BE2C (cell line): ENCODE measurements at regions not wholly inside any gene's neighbourhood (a gene's known extent, or its start where the extent isn't known, plus 50 kb on each side); places are given as distances from the start of the nearest gene placed in this dataset.

Experiments used
- DNase-seq: peaks from one replicate; pipeline ENCODE4 v3.0.0-alpha.2; 2020
- H3K27me3 ChIP-seq: fragments of 250-450 bp; sonication (Bioruptor Pico); 2 replicates; pipeline ENCODE4 v1.5.1; 2020; ENCODE audit warnings: mild to moderate bottlenecking
- H3K36me3 ChIP-seq: fragments of 250-450 bp; sonication (Bioruptor Pico); 2 replicates; pipeline ENCODE4 v1.5.1; 2020; ENCODE audit warnings: mild to moderate bottlenecking
- H3K4me1 ChIP-seq: fragments of 250-450 bp; sonication (Bioruptor Pico); 2 replicates; pipeline ENCODE4 v1.5.1; 2020
- H3K4me3 ChIP-seq: 2 replicates; pipeline ENCODE4 v1.5.1; 2011; ENCODE audit warnings: low read depth, low read length
- H3K9me3 ChIP-seq: fragments of 250-450 bp; sonication (Bioruptor Pico); 2 replicates; pipeline ENCODE4 v1.5.1; 2020
- TF ChIP-seq, protein P1 (sequence below): IDR thresholded peaks from 2 replicates; pipeline ENCODE4 v1.5.1; 2012; ENCODE audit warnings: mild to moderate bottlenecking, low read depth, low read length

DNA sequence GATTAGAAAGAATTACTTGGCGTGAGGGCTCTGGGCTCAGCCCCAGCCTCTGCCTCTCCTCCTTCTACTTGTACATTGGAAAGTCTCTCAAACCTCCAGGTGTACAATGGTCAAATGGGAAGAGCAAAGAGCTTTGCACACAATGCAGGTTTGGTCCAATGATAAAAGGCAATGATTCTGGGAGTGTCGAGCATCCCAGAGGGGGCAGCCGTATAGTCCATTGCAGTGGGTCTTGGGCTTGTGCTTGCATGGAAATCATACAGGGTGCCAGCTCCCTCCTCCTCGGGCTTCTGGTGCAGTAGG is 98.0 kb upstream of the NCK2 start:
- H3K4me3 ChIP-seq = no peak overlapping the region
- no peak for DNase-seq
- TF ChIP-seq, protein P1, sequence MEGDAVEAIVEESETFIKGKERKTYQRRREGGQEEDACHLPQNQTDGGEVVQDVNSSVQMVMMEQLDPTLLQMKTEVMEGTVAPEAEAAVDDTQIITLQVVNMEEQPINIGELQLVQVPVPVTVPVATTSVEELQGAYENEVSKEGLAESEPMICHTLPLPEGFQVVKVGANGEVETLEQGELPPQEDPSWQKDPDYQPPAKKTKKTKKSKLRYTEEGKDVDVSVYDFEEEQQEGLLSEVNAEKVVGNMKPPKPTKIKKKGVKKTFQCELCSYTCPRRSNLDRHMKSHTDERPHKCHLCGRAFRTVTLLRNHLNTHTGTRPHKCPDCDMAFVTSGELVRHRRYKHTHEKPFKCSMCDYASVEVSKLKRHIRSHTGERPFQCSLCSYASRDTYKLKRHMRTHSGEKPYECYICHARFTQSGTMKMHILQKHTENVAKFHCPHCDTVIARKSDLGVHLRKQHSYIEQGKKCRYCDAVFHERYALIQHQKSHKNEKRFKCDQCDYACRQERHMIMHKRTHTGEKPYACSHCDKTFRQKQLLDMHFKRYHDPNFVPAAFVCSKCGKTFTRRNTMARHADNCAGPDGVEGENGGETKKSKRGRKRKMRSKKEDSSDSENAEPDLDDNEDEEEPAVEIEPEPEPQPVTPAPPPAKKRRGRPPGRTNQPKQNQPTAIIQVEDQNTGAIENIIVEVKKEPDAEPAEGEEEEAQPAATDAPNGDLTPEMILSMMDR = no peak
- H3K27me3 ChIP-seq = no peaks in the 10 kb centered on the region
- no peaks in the 10 kb centered on the region for H3K4me1 ChIP-seq
- no peaks in the 10 kb centered on the region for H3K36me3 ChIP-seq
- H3K9me3 ChIP-seq = no peaks in the 10 kb centered on the region

DNA sequence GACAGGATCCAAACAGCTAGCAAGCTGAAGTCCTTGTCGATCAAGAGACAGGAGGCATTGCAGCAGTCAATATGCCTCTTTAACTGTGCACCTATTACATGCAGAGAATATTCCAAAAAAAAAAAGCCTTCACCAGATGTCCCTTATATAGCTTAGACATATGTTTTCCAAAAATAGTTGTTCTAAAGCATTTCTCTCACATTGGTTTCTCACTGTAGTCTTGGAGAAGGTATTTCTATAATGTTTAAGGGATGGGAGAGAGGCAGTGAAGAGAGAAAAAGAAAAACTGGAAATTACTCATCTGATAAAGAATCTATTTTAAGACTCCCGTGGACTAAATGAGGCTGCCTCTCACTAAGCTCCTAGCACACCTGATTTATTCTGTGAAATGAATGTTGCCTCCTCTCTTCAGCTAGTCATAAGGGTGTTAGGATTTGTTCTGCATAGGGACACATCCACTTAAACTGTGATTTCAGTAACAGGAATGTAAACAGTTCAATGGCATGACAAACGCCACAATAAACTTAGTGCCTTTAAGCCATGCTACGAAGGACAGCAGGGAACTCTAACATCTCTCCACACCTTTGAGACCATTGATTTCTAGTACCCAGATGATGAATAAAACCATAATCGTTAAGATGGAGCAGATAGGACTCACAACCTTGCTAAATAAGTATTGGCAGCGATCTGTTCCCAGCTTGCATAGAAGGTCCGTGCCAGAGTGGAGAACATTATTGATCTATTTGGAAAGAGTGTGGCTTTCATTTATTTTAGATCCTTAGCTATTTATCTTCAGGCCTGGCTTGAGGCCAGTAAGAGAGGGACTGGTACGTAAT is 98.6 kb upstream of the NCK2 start:
- no peaks in the 10 kb centered on the region for H3K9me3 ChIP-seq
- TF ChIP-seq, protein P1 = no peak

DNA sequence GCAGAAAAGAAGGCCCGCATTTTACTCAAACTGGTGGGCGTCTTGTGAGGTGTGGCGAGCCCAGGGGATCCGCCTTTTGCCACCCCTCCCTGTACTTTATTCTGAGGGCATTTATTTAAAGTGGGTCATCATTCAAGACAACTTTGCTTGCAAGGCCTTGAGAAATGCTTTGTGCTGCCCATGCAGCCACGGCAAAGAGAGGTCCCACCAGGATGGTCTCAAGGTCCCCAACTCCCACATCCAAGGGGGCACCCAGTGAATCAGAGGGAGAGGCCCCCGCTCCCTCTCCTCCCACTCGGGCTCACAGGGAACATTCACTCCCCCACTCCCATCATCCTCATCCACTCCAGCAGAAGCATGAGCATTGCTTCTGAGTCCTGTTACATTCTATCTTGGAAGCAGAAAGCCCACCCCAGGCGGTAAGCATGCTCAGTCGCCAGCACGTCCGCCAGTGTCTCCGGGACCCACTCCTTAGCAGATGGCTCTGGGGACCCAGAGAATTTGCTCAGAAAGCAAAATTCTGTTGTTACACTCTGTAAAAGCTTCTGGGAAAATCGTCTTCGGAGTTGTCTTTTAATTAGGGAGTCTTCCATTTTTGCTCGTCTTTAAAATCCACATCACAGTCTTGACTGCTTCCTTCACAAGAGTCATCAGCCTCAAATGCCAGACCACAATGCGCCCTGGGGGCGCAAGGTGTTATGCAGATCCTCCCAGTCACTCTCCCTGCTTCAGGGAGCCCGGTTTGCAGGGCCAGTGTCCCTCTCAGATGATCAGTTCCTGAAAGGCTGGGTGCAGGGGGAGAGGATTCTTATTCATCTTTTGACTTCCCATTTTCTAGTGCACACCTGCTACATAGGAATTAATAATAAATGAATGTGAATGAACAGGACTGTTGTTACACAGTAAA is 99.4 kb upstream of the NCK2 start:
- Histone ChIP-seq H3K4me3 (no peak overlapping the region), H3K27me3 (no peaks in the 10 kb centered on the region), H3K4me1 (no peaks in the 10 kb centered on the region), H3K36me3 (no peaks in the 10 kb centered on the region), H3K9me3 (no peaks in the 10 kb centered on the region)
- TF ChIP-seq, protein P1 = no peak
- DNase-seq = no peak

More for the DNA sequence above, 98.6 kb upstream of the NCK2 start:
- Histone ChIP-seq H3K27me3 (no peaks in the 10 kb centered on the region), H3K36me3 (no peaks in the 10 kb centered on the region), H3K4me3 (no peak overlapping the region), H3K4me1 (no peaks in the 10 kb centered on the region)
- DNase-seq = no peak

DNA sequence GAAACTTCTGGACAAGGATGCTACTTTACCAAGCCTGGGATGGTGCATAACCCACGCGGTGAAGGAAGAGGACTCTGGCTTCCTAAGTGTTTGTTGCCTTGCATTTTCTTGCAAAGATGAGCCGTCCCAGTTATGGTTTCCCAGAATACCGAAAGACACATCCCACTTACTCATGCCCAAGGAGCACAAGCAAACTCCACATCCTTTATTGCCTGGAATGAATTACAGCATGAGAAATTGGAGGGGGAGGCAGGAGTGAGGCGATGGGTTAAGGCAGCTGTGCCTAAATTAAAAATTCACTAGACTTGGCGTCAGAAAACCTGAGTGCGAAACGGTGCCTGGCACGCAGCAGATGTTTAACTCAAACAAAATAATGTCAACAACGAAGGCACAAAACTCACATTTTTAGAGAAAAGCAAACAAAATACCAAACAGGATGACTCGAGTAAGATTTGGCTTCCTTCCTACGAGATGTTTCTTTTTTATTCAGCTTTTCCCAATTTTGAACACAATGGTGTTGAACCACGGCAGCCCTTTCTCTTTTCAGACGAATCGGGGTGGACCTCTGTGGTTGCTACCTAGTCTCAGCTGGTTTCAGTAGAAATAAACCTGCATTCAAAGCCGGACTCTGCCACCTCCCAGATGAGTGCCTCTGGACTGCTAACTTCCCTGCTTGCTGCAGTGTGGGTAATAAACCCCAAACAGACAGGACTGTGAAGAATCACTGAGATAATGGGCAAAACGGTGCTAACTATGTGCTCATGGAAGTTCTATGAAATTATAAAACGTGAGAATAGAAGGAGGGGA is 100.3 kb upstream of the NCK2 start:
- TF ChIP-seq, protein P1 = no peak
- no peaks in the 10 kb centered on the region for H3K36me3 ChIP-seq
- no peaks in the 10 kb centered on the region for H3K9me3 ChIP-seq
- DNase-seq = no peak
- H3K27me3 ChIP-seq = no peaks in the 10 kb centered on the region
- H3K4me3 ChIP-seq = no peak overlapping the region
- H3K4me1 ChIP-seq = no peaks in the 10 kb centered on the region

DNA sequence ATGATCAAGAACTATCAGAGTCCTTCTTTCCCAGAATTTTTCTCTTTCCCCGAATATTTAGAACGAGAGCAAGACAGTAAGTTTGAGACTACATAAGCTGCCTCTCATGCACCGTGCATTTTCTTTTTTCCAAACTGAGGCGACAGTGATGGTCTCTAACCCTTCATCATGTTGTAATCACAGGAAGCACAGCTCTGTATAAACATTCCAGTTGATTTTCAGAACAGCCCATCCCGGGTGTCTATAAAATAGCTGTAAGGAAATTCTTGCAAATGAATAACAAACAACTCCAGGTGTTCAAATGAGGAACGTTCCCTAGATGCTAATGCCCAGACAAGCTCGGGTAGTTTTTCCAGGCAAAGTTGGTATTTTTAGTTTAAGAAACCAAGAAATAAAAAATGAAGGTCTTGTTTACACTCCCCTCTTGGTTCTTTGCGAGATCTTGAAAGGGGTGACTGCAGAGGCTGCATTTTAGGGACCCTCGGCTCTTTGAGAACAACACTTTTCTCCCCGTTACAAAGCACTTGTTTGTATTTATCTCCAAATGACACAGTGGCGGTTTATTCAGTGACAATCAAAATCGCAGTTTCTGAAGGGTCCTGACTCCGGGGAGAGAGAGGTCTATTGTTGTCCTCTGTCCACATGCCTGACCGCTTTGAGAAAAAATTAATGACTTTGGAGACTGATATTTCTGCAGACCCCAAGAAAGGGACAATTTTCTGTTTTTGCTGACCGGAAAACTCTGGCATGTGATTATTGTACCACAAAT is 101.1 kb upstream of the NCK2 start:
- no peaks in the 10 kb centered on the region for H3K27me3 ChIP-seq
- TF ChIP-seq, protein P1 = no peak
- H3K36me3 ChIP-seq = no peaks in the 10 kb centered on the region
- H3K9me3 ChIP-seq = no peaks in the 10 kb centered on the region
- DNase-seq = no peak
- no peak overlapping the region for H3K4me3 ChIP-seq
- no peaks in the 10 kb centered on the region for H3K4me1 ChIP-seq
